Coronary artery (tissue), 2 donors: ENCODE measurements at regions not wholly inside any gene's neighbourhood (a gene's known extent, or its start where the extent isn't known, plus 50 kb on each side); places are given as distances from the start of the nearest gene placed in this dataset.

ENCODE experiments used
- DNase-seq: peaks from one replicate; pipeline ENCODE4 v3.0.0-alpha.2; 2017; ENCODE audit warnings: low spot score
- H3K27ac ChIP-seq, 2 donors: fragments of 200-600 bp; sonication (generic); one replicate each; pipeline ENCODE4 v1.5.1; 2016 to 2019
- H3K4me3 ChIP-seq: fragments of 200-600 bp; sonication (generic); 2 replicates; pipeline ENCODE4 v1.5.1; 2016; ENCODE audit warnings: mild to moderate bottlenecking, moderate library complexity
- TF ChIP-seq, protein P1 (sequence below): fragments of 200-600 bp; sonication (generic); IDR thresholded peaks from one replicate; pipeline ENCODE4 v1.5.1; 2019; ENCODE audit warnings: antibody characterized with exemption

DNA sequence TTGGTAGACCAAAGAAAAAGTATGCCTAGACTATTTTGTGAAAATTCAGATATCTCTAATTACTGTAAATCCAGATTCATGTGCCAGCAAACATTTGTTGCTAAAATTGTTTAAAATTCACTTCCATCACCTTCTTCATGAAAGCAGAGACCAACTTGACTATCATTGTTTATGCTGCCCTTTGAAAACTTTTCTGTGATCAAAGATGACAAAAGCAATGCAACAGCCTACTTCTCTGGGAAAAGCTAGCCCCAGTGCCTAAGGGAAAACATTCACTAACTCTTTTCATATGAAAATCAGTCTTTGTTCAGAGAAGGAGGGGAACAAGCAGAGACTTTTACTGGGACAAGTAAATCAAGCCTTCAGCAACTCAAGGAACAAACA is 178.0 kb upstream of the P2RY1 start:
- DNase-seq, result no peak
- Histone ChIP-seq H3K27ac (no peak overlapping the region), H3K4me3 (peak overlapping the region; percentile 48)
- TF ChIP-seq, protein P1, sequence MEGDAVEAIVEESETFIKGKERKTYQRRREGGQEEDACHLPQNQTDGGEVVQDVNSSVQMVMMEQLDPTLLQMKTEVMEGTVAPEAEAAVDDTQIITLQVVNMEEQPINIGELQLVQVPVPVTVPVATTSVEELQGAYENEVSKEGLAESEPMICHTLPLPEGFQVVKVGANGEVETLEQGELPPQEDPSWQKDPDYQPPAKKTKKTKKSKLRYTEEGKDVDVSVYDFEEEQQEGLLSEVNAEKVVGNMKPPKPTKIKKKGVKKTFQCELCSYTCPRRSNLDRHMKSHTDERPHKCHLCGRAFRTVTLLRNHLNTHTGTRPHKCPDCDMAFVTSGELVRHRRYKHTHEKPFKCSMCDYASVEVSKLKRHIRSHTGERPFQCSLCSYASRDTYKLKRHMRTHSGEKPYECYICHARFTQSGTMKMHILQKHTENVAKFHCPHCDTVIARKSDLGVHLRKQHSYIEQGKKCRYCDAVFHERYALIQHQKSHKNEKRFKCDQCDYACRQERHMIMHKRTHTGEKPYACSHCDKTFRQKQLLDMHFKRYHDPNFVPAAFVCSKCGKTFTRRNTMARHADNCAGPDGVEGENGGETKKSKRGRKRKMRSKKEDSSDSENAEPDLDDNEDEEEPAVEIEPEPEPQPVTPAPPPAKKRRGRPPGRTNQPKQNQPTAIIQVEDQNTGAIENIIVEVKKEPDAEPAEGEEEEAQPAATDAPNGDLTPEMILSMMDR, result no peak

DNA sequence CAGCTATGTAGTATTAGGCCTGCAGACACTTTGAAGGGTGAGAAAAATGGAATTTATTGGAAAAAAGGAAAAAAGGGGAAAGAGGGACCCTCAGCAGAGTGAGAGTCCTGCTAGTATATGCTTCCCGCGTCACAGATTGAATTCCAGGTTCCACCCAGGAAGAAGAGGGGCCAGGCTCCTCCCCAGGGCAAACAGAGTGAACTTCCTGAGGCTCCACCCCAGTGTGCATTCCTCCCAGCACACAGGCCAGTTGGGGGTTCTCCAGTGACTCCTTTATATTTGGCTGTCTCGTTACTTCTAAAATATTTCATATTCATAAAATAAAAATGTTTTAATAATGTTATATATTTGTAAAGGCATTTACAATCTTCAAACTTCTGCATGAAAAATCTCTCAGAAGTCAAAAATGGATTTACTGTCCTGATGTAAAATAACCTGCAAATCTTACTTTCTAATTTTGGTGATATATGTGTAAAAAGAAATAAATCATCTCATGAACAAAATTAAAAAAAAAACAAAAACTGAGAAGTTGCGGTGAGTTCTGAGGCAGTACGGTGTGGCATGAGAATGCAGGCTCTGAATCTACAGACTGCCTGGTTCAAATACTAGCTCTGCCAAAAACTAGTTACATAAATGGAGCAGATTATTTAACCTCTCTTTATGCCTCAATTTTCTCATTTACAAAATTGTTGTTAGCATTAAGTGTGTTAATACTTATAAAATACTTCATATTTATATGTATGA is 175.8 kb upstream of the P2RY1 start:
- H3K27ac ChIP-seq, result no peak overlapping the region
- no peak for DNase-seq
- TF ChIP-seq, protein P1, result no peak
- H3K4me3 ChIP-seq, result no peak overlapping the region

DNA sequence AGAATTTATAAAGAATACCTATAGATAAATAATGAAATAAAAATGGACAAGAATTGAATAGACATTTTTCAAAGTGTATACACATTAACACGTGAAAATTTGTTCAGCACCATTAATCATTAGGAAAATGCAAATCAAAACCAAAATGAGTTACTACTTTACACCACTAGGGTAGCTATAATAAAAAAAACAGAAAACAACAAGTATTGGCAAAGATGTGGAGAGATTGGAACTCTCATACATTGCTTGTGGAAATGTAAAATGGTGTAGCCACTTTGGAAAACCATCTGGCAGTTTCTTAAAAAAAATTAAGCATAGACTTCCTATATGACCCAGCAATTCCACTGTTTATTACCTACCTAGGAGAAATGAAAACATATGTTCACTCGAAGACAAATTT is 172.8 kb upstream of the P2RY1 start:
- H3K4me3 ChIP-seq, result no peak overlapping the region
- no peak overlapping the region for H3K27ac ChIP-seq
- TF ChIP-seq, protein P1, result no peak
- no peak for DNase-seq

DNA sequence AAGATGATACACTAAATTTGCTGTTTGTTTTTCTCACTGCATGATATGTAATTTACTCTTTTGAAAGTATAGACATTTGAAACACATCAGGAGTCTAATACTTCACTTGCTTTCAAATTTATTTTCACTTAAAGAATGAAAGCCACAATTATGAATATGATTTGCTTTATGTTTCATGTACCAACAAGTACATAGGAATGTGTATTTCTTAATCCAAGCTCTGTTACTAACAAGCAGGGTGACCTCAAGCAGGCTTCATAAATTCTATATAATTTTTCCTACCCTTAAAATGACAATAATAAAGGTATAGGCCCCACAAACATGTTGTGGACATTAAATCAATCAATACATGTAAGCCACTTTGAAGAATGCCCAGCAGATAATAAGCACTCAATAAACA is 170.2 kb upstream of the P2RY1 start:
- TF ChIP-seq, protein P1, result no peak
- Histone ChIP-seq H3K27ac (no peak overlapping the region), H3K4me3 (no peak overlapping the region)
- DNase-seq, result no peak

DNA sequence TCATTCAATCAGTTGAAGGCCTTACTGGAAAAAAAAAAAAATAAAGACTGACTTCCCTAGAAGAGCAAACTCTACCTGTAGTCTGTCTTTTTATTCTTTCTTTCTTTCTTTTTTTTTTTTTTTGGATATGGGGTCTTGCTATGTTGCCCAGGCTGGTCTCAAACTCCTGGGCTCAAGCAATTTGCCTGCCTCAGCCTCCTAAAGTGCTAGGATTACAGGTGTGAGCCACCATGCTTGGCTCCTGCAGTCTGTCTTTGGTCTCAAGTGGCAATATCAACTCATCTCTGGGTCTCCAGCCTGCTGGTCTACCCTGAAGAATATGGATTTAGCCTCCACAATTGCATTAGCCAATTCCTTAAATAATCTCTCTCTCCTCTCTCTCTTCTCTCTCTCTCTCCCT is 167.7 kb upstream of the P2RY1 start:
- TF ChIP-seq, protein P1, result no peak
- DNase-seq, result no peak
- Histone ChIP-seq H3K27ac (no peak overlapping the region), H3K4me3 (no peak overlapping the region)

DNA sequence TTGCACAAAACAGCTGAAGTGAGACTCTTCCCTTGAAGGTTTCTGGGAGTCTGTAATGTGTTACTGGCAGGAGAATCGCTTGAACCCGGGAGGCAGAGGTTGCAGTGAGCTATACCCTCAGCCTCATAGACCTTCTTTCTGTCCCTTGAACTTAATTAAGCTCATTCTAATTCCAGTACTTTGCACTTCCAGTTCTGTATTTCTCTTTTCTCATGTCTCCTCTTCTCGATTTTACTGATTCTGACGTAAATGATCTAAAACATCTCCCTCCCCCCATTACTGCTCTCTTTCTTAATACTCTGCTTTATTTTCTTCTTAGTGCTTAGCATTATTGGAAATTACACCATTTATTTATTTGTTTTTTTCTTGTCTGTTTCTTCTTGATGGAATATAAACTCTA is 165.4 kb upstream of the P2RY1 start:
- TF ChIP-seq, protein P1, result no peak
- DNase-seq, result no peak
- Histone ChIP-seq H3K4me3 (no peak overlapping the region), H3K27ac (no peak overlapping the region)
